ENCODE measurements at regions not wholly inside any gene's neighbourhood (a gene's known extent, or its start where the extent isn't known, plus 50 kb on each side); places are given as distances from the start of the nearest gene placed in this dataset.

DNA sequence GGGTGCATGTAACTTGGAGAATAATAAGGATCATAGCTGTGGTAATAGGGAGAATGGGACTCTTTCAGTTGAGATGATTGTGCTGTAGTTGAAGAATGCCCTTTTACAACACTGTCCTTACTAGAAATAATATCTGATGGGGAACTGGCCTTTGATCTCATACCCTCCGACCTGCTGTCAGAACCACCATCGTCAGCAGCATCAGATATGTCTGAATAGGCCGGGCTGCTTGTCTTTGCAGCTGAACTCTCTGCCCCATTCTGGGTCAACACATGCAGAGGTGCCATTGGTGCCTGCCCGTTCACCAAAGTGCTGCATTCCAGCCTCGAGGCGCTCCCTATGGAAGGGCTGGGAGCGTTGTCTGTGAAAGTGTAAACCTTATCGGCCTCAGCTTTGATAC is 99.1 kb downstream of the ZNF608 start:
- TF ChIP-seq CTCF (IDR thresholded peaks at IDR 0.05) (no peak), POLR2A (IDR thresholded peaks at IDR 0.05) (no peak), POLR2AphosphoS5 (IDR thresholded peaks at IDR 0.05) (no peak), EP300 (IDR thresholded peaks at IDR 0.05) (no peak)

Data from stomach (tissue), 4 donors.